Inferior parietal cortex (tissue), 1 donor: ENCODE measurements at regions not wholly inside any gene's neighbourhood (a gene's known extent, or its start where the extent isn't known, plus 50 kb on each side); places are given as distances from the start of the nearest gene placed in this dataset.

Experiments
- DNase-seq: peaks from one replicate; pipeline ENCODE4 v3.0.0-alpha.2; 2016; ENCODE audit errors: extremely low spot score

GRCh38 chr6:90918361-90918760, 331.5 kb upstream of the MAP3K7 start:
- DNase-seq = no peak

DNA sequence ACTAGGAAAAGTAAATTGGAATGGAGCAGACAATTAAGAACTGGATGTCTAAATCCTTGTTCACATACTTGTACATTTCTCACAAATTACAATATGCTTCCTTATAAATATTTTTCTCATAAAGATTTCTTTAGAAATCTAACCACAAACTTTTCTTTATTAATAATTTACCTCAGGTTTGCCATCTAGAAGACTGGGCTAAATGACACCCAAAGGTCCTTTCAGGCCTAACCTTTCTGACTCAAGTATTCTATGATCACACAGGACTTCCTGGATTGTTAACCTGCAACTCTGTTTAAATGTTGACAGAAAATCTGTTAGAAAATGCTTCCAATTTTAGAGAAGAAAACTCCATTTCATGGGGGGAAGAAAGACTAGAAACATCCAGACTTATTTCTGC, 330.5 kb upstream of the MAP3K7 start:
- no peak for DNase-seq

GRCh38 chr6:90916968-90917367, 330.1 kb upstream of the MAP3K7 start:
- no peak for DNase-seq

DNA sequence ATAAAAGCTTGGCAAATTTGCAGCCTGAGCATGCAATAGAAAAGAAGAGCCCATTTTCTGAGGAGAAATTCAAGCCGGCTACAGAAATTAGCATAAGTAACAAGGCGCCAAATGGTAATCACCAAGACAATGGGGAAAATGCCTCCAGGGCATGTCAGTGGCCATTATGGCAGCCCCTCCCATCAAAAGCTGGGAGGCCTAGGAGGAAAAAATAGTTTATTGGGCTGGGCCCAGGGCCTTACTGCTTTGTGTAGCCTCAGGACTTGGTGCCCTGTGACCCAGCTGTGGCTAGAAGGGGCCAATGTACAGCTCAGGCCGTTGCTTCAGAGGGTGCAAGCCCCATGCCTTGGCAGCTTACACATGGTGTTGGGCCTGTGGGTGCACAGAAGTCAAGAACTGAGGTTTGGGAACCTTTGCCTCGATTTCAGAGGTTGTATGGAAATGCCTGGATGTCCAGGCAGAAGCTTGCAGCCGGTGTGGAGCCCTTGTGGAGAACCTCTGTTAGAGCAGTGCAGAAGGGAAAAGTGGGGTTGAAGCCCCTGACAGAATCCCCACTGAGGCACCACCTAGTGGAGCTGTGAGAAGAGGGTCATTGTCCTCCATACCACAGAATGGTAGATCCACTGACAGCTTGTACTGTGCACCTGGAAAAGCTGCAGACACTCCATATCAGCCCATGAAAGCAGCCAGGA, 328.5 kb upstream of the MAP3K7 start:
- no peak for DNase-seq

- DNase-seq = no peak
Observed at GRCh38 chr6:90914312-90914711, 327.4 kb upstream of the MAP3K7 start.

DNA sequence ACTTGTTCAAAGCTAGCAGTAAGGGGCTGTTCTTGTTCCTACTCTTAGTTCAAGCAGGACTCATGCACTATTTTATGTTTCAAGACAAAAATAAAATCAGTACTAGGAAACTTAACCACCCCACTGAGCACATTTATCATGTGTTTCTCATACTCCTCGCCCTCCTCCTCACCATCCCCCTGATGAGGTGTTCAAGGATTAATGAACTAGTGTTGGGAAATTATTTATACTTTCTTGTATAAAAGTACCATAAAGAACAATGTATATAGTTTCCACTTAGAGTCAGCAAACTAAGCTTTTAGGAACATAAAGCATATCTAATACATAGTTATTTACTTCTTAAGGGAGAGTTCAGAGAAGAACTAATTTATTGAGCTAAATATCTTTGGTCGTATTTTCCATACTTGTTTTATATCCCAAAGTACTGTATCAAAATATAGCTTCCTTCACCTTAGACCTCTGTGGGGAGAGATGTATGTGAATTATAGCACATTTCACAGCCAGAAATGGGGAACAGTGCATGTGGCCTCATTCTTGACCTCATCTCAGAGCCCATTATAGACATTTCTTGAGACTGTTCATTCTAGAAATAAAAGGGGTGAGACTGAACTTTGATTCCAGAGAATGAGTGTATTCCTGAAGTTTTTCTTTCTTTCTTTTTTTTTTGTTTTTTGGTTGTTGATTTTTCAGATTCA, 326.5 kb upstream of the MAP3K7 start:
- DNase-seq = no peak

DNA sequence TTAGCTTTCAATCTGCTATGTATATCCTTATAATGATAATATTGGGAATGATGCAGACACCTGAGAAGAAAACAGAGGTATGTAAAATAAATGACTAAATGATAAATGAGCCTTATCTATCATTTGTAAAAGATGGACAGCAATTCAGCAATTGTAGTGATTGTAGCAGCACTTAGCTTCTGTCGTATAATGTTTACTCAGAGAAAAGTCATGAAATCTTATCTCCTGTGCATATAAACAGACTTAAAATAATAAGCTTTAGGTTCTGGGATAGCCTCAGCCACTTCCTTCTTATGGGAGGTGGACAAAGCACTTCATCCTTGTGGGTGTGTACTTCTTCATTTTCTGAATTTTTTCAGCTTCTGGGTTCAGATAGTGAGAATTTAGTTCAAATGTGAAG, 324.8 kb upstream of the MAP3K7 start:
- DNase-seq = no peak

DNA sequence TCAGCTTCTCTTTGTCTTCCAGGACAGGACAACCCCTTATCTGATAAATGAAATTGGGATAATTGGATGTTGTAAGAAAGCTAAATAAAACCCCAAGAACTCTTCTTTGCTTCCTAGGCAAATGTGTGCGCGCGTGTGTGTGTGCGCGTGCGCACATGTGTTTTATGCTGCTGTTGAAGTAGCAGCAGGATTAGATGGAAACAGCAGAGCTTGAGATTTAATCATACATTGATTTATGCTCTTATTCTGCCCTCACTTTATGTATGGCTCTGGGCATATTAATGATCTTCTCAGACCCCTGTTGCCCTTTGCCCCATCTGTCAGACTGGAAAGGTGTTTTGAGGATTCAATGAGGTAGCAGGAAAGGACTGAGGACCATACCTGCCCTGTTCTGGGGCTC, 324.0 kb upstream of the MAP3K7 start:
- DNase-seq = no peak

GRCh38 chr6:90907931-90908655, 321.2 kb upstream of the MAP3K7 start:
- DNase-seq = no peak

DNA sequence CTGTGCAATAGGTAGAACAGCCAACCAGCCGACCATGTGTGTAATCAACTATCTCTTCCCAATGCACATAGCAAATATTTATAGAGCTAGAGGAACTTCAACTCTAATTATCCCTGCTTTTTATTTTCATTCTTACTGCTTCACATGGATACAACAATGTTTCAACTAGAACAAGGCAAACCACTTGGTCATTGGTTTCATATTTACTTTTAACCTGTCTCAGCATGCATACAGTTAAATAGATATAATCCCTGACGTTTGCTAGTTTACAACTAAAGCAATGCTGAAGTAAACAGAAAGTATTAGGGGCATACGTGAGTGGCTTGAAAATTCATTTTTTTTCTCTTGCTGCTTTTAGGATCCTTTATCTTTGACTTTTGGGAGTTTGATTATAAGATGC, 318.5 kb upstream of the MAP3K7 start:
- DNase-seq = no peak

GRCh38 chr6:90900034-90900433, 313.2 kb upstream of the MAP3K7 start:
- no peak for DNase-seq

DNA sequence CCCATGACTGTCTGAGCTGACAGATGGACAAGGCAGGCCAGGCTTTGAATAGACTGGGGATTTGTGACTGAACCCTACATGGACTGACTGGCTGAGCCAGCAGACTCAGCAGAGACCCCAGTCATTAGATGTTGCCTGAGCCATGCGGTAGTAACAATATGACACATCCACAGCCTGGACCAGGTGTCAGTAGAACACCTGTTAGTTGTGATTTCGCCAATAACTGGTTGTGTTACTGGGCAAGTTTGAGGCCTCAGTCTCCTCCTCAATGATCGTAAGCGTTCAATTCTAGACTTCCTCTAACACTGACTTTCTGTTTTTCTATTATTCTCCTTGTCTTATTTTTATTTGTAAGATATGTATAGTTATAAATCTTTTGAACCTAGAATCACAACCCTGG, 311.9 kb upstream of the MAP3K7 start:
- DNase-seq = no peak

- DNase-seq = no peak
Observed at GRCh38 chr6:90896075-90896547, 309.2 kb upstream of the MAP3K7 start.

GRCh38 chr6:90895299-90896074, 308.6 kb upstream of the MAP3K7 start:
- DNase-seq = no peak

DNA sequence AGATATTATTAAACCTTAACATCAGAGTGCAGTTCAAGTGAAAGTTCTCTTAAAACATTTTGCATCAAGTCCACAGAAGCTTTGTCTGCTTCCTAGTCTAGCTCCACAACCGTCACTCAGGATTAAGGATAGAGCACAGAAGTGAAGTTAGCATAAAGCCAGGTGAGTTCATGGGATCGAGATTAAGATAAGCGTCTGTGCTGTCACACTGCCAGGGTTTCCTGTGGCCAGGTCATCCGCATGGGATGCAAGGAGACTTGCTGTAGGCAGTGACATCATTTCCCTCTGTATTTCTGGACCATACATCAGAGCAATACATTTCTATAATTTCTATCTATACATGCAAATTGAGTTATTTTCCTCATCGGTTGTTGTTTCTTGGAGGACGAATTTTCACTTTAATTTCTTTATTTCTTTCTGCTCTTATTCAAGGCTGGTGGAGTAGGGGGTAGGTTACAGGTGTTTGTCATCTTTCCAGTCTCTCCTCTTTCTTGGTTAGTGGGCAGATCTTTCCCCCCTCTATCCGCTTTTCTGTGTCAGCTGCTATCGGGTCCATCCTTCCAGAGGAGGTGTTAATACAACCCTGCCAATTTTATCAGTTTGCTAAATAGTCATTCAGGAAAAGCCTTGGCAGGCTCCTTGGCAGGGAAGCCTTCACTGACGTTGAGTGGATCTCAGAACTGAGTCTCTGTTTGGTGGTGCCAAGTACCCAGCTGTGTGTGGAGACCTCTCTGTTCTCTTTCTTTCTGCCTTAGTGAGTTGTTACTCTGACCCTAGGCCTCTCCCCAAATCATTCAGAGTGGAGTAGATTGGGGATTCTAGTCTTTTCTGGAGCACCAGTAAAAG, 307.6 kb upstream of the MAP3K7 start:
- no peak for DNase-seq

DNA sequence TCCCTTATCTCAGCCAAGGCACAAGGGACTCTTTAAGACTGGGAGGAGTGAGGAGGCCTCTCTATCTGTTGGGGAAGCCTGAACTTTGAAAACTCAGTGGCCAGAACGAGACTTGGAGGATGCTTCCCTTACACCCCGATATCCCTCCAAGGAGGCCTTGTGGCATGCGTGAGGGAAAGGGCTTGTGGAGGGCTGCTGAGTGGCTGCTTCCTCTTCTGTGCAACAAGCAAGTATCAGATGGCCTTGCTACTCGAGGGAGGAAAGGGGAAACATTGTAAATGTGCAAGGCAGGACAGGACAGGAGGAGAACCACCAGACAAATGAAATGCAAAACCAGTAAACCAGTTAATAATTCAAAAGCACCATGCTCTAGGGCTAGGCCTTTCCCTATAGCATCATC, 306.5 kb upstream of the MAP3K7 start:
- DNase-seq = no peak

GRCh38 chr6:90892271-90892670, 305.4 kb upstream of the MAP3K7 start:
- DNase-seq = no peak

DNA sequence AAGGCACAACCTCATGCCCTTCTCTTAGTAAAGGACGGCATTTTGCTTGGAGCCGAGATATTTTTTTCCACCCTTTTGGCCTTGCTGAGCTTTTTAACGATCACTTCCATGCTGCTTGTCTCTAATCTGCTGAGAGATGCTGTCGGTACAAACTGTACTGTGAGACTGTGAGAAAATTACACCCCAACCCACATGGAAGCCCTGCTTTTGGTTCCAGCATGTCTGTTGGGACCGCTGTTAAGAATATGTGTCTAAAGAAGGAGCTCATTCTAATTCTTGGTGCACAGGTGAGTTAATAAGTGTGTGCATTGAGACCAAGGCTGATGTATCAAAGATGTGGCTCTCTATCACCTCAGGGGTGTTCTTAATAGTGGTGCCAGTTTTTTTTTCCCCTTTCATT, 304.5 kb upstream of the MAP3K7 start:
- DNase-seq = no peak

GRCh38 chr6:90890683-90891330, 303.9 kb upstream of the MAP3K7 start:
- no peak for DNase-seq

DNA sequence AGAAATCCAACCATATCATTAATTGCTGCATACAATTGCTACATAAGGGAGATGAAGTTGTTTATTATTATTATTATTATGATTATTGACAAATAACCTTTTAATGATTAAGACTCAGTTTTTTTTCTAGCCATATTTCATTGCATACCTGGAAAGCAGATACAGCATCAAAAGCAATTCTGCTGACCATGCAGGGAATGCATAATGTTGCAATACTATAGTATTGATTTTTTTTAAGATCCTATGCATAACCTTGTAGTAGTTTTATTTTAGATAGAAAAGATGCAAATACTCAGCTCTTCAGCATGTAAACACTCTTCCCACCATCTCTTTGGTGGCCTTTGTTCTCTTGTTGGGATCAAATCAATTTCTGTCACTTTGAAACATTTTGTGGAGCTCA, 300.9 kb upstream of the MAP3K7 start:
- no peak for DNase-seq

DNA sequence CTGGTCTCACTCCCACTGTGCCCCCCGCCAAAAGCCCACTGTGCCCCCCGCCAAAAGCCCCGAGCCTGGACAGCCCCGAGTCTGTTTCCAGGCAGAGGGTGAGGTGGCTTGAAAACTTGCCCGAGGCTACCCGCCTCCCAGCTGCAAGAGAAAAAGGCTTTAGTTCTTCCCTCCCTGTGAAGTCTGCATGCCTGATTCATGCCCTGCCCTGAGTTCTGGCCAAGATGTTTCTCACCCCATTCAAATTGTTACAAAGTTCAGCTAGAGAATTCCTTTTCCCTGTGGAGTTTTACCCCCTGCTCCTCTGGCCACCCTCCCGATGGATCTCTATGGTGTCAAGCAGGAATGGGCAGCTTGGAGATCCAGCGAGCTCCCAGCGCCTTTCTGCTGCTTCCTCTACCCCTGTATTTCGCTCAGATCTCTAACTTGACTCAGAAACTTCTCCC, 298.8 kb upstream of the MAP3K7 start:
- DNase-seq = no peak
